Lower lobe of right lung (tissue), 2 donors: ENCODE measurements at regions not wholly inside any gene's neighbourhood (a gene's known extent, or its start where the extent isn't known, plus 50 kb on each side); places are given as distances from the start of the nearest gene placed in this dataset.

Source experiments
- ATAC-seq, 2 donors: fragments of 200-7000 bp; cut with Tn5 transposase; one replicate each; pipeline ENCODE4 v1.9.1; 2020 to 2022; ENCODE audit warnings: mild to moderate bottlenecking in 2 of 2, moderate library complexity in 2 of 2
- DNase-seq: peaks from one replicate; pipeline ENCODE4 v3.0.0-alpha.2; 2020
- H3K27ac ChIP-seq: fragments of 200-600 bp; one replicate; pipeline ENCODE4 v1.8.0; 2022
- H3K27me3 ChIP-seq: fragments of 200-600 bp; one replicate; pipeline ENCODE4 v1.8.0; 2022; ENCODE audit warnings: low read depth
- H3K36me3 ChIP-seq: fragments of 200-600 bp; one replicate; pipeline ENCODE4 v1.8.0; 2022; ENCODE audit warnings: mild to moderate bottlenecking
- H3K4me1 ChIP-seq: fragments of 200-600 bp; one replicate; pipeline ENCODE4 v1.8.0; 2022
- H3K4me3 ChIP-seq: fragments of 200-600 bp; one replicate; pipeline ENCODE4 v1.8.0; 2022; ENCODE audit warnings: mild to moderate bottlenecking
- H3K9me3 ChIP-seq: fragments of 200-600 bp; one replicate; pipeline ENCODE4 v1.8.0; 2022
- intact Hi-C: fragments of 100-400 bp; cut with DNase I; formaldehyde crosslinking; loops from one replicate; pipeline ENCODE4 v1.11.0; 2022
- TF ChIP-seq, protein P1 (sequence below): fragments of 200-600 bp; IDR thresholded peaks from one replicate; pipeline ENCODE4 v1.8.0; 2022; ENCODE audit warnings: antibody characterized with exemption, mild to moderate bottlenecking
- donor health status: DM: no; HTN: yes; CAD: no; lungs with severe emphysema.

- Histone ChIP-seq H3K27ac (no peak overlapping the region), H3K27me3 (no peaks in the 10 kb centered on the region), H3K9me3 (no peaks in the 10 kb centered on the region), H3K4me1 (peaks cover 26% of the 10 kb centered on the region), H3K4me3 (no peak overlapping the region), H3K36me3 (no peaks in the 10 kb centered on the region)
- DNase-seq = no peak
- intact Hi-C loops = no loop called here
- ATAC-seq = no peak
- TF ChIP-seq, protein P1, sequence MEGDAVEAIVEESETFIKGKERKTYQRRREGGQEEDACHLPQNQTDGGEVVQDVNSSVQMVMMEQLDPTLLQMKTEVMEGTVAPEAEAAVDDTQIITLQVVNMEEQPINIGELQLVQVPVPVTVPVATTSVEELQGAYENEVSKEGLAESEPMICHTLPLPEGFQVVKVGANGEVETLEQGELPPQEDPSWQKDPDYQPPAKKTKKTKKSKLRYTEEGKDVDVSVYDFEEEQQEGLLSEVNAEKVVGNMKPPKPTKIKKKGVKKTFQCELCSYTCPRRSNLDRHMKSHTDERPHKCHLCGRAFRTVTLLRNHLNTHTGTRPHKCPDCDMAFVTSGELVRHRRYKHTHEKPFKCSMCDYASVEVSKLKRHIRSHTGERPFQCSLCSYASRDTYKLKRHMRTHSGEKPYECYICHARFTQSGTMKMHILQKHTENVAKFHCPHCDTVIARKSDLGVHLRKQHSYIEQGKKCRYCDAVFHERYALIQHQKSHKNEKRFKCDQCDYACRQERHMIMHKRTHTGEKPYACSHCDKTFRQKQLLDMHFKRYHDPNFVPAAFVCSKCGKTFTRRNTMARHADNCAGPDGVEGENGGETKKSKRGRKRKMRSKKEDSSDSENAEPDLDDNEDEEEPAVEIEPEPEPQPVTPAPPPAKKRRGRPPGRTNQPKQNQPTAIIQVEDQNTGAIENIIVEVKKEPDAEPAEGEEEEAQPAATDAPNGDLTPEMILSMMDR = no peak
Measured at GRCh38 chr20:40282541-40282940, 406.5 kb downstream of the MAFB start.

- TF ChIP-seq, protein P1 = no peak
- intact Hi-C loops = no loop called here
- Histone ChIP-seq H3K27me3 (no peaks in the 10 kb centered on the region), H3K27ac (no peak overlapping the region), H3K9me3 (no peaks in the 10 kb centered on the region), H3K36me3 (no peaks in the 10 kb centered on the region), H3K4me3 (no peak overlapping the region), H3K4me1 (peaks cover 16% of the 10 kb centered on the region)
- no peak for ATAC-seq
- no peak for DNase-seq
Measured at GRCh38 chr20:40280616-40281015, 408.4 kb downstream of the MAFB start.

- H3K4me3 ChIP-seq = no peak overlapping the region
- intact Hi-C loops = no loop called here
- DNase-seq = no peak
- TF ChIP-seq, protein P1 = no peak
- ATAC-seq = peak; percentile 68 to 89
- H3K36me3 ChIP-seq = no peaks in the 10 kb centered on the region
- no peaks in the 10 kb centered on the region for H3K9me3 ChIP-seq
- H3K4me1 ChIP-seq = peaks cover 16% of the 10 kb centered on the region
- no peak overlapping the region for H3K27ac ChIP-seq
- no peaks in the 10 kb centered on the region for H3K27me3 ChIP-seq
Measured at GRCh38 chr20:40279390-40279789, 409.6 kb downstream of the MAFB start.

DNA sequence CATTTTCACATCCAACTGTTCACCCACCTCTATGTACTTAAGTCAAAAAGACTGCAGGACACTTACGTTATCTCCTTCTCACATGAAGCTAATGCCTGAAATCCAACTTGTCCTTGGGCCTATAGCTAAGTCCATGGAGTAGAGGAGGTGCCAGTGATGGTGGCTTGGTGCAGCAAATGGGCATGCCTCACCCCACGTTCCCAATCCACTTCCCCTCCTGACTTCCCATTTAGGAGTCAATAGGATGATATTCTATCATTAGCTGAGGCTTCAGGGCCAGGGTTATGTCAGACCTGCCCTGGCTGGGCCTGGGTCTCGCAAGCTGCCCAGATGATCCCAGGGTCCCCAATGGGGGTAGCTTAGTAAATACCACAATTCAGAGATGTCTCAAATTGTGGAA is 410.4 kb downstream of the MAFB start:
- H3K9me3 ChIP-seq = no peaks in the 10 kb centered on the region
- H3K27me3 ChIP-seq = no peaks in the 10 kb centered on the region
- DNase-seq (no peak), ATAC-seq (no peak)
- intact Hi-C loops = no loop called here
- no peaks in the 10 kb centered on the region for H3K36me3 ChIP-seq
- no peak overlapping the region for H3K4me3 ChIP-seq
- H3K27ac ChIP-seq = peak overlapping the region; percentile 31
- peaks cover 16% of the 10 kb centered on the region for H3K4me1 ChIP-seq
- TF ChIP-seq, protein P1 = no peak

DNA sequence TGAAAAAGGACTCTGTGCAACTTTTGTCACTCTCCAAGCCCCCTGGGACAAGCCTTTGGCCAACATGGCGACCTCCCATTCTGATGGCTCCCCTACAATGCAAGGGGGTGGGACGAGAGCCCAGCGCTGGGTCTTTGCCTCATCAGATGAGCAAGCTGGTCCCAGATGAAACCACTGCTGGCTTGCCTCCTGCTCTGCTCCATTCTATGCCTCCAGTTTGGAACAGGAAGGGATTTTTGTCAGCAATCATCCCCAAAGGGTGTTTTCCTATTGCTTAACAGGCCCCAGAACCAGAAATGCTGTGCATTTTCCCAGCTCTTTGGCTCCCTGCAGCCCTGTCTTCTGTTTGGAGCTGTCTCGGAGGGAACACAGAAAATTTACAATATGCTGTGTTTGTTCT is 412.7 kb downstream of the MAFB start:
- H3K4me3 ChIP-seq = no peak overlapping the region
- ATAC-seq (no peak), DNase-seq (no peak)
- no peak overlapping the region for H3K27ac ChIP-seq
- TF ChIP-seq, protein P1 = no peak
- H3K27me3 ChIP-seq = no peaks in the 10 kb centered on the region
- H3K9me3 ChIP-seq = no peaks in the 10 kb centered on the region
- intact Hi-C loops = no loop called here
- peaks cover 16% of the 10 kb centered on the region for H3K4me1 ChIP-seq
- no peaks in the 10 kb centered on the region for H3K36me3 ChIP-seq

DNA sequence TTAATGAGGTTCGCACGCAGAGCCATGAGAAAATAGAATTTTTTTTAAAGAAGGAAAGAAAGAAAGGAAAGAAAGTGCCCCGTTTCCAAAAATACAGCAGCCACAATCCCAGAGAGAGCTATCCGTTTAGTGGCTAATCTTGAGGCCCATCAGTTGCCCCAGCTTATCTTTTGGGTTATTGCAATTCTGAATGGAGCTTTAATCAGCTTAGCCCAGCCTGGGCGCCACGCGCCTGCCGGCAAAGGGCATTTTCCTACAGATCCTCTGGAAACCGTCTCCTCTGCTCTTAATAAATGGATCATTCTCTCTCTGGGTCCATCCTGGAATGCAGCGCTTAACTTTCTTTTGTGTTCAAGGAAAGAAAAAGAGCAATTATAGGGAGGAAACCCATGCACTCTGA is 413.3 kb downstream of the MAFB start:
- H3K9me3 ChIP-seq = no peaks in the 10 kb centered on the region
- intact Hi-C loops = no loop called here
- H3K4me1 ChIP-seq = peaks cover 16% of the 10 kb centered on the region
- no peak for DNase-seq
- ATAC-seq = no peak
- H3K36me3 ChIP-seq = no peaks in the 10 kb centered on the region
- H3K4me3 ChIP-seq = no peak overlapping the region
- H3K27ac ChIP-seq = no peak overlapping the region
- H3K27me3 ChIP-seq = no peaks in the 10 kb centered on the region
- TF ChIP-seq, protein P1 = no peak
